ENCODE measurements at regions not wholly inside any gene's neighbourhood (a gene's known extent, or its start where the extent isn't known, plus 50 kb on each side); places are given as distances from the start of the nearest gene placed in this dataset.

DNA sequence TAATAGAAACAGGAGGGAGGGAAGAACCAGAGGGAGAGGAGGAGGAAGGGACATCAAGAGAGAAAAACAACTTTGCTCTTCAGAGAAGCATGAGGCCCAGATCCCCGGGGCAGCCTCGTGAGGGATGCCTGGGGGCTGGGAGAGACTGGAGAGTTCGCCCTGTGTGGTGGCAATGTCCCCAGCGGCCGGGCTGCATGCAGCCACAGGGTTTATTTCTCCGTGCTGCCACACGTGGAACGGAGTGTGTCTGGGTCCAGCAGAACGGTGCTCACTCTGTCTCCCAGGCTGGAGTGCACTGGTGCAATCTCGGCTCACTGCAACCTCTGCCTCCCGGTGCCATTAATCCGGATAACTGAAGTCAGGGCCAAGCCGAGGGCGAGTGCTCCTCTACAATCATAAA, 257.7 kb downstream of the ACTR3B start:
- no peak overlapping the region for H3K4me3 Mint-ChIP-seq
- no peaks in the 10 kb centered on the region for H3K79me2 ChIP-seq (ENCODE audit: insufficient read depth, low read length)
- H3K27ac Mint-ChIP-seq: peak overlapping the region in 1 of 7 donors; percentile 54
- intact Hi-C loops (cut with micrococcal nuclease): no loop called here
- no peak for DNase-seq
- H3K4me1 Mint-ChIP-seq: no peaks in the 10 kb centered on the region
- no peaks in the 10 kb centered on the region for H4K20me1 ChIP-seq (ENCODE audit: insufficient read depth, low read length)
- no peak overlapping the region for H2AFZ ChIP-seq (ENCODE audit: insufficient read depth, low read depth, low read length, poor library complexity, severe bottlenecking)
- no peaks in the 10 kb centered on the region for H3K27me3 ChIP-seq (ENCODE audit: control insufficient read depth in 2 of 2, insufficient read depth in 2 of 2, low read length in 2 of 2)
- H3K27me3 Mint-ChIP-seq (ENCODE audit: low read depth in 3 of 3): peaks cover 1 to 2% (median 1%) of the 10 kb centered on the region in 3 donors
- peaks cover 0 to 6% of the 10 kb centered on the region in 2 donors for H3K9me3 ChIP-seq (replicated peaks in 1 of 2; ENCODE audit: control insufficient read depth in 1 of 2, insufficient read depth in 1 of 2, low read length in 2 of 2)
- no peaks in the 10 kb centered on the region for H3K4me1 ChIP-seq (ENCODE audit: control insufficient read depth in 1 of 2, insufficient read depth in 2 of 2, low read length in 2 of 2)
- no peaks in the 10 kb centered on the region for H3K36me3 ChIP-seq (replicated peaks in 1 of 2; ENCODE audit: control insufficient read depth in 1 of 2, insufficient read depth in 2 of 2, low read length in 2 of 2)
- TF ChIP-seq, protein P1, sequence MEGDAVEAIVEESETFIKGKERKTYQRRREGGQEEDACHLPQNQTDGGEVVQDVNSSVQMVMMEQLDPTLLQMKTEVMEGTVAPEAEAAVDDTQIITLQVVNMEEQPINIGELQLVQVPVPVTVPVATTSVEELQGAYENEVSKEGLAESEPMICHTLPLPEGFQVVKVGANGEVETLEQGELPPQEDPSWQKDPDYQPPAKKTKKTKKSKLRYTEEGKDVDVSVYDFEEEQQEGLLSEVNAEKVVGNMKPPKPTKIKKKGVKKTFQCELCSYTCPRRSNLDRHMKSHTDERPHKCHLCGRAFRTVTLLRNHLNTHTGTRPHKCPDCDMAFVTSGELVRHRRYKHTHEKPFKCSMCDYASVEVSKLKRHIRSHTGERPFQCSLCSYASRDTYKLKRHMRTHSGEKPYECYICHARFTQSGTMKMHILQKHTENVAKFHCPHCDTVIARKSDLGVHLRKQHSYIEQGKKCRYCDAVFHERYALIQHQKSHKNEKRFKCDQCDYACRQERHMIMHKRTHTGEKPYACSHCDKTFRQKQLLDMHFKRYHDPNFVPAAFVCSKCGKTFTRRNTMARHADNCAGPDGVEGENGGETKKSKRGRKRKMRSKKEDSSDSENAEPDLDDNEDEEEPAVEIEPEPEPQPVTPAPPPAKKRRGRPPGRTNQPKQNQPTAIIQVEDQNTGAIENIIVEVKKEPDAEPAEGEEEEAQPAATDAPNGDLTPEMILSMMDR (IDR thresholded peaks at IDR 0.05): no peak
- no peaks in the 10 kb centered on the region for H3K36me3 Mint-ChIP-seq
- H3K4me3 ChIP-seq (replicated peaks in 1 of 3; ENCODE audit: low read depth in 2 of 3, low read length in 3 of 3): no peak overlapping the region
- no peak overlapping the region for H3K9ac ChIP-seq (ENCODE audit: insufficient read depth, low read length, poor library complexity, severe bottlenecking)
- peaks cover 3 to 18% (median 11%) of the 10 kb centered on the region in 7 donors for H3K9me3 Mint-ChIP-seq
- no peak overlapping the region for H3K4me2 ChIP-seq (replicated peaks; ENCODE audit: extremely low read depth, low read length, poor library complexity, severe bottlenecking)
- H3K27ac ChIP-seq (ENCODE audit: low read depth in 1 of 2, low read length in 2 of 2): no peak overlapping the region
- WGBS (ENCODE audit: insufficient coverage): 74% methylated on average over 14 of the region's 14 CpGs

DNA sequence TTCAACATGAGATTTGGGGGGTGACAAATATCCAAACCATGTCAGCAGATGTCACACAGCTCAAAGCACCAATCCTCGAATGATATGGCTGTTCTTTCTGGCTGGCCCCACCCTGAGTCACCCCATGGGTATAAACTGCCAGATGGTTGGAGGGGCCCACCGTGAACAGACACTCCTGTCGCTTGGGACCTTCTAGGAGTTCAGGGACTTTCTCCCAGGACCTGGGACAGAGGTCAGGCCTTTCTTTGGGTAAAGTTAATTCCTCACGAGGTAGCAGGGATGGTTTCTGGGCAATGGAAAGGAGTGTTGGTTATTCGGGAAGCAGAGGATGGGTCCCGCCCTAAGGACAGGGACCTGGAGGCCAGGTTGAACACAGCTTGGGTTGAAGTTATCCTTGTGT, 262.0 kb downstream of the ACTR3B start:
- Mint-ChIP-seq H3K4me1 (no peaks in the 10 kb centered on the region), H3K9me3 (peaks cover 5 to 18% (median 13%) of the 10 kb centered on the region in 7 donors), H3K27ac (no peak overlapping the region), H3K36me3 (no peaks in the 10 kb centered on the region), H3K27me3 (ENCODE audit: low read depth in 3 of 3) (peaks cover 1 to 2% (median 1%) of the 10 kb centered on the region in 3 donors), H3K4me3 (no peak overlapping the region)
- 89% methylated on average over 5 of the region's 6 CpGs for WGBS (ENCODE audit: insufficient coverage)
- Histone ChIP-seq H3K9ac (ENCODE audit: insufficient read depth, low read length, poor library complexity, severe bottlenecking) (no peak overlapping the region), H3K4me3 (replicated peaks in 1 of 3; ENCODE audit: low read depth in 2 of 3, low read length in 3 of 3) (no peak overlapping the region), H3K9me3 (replicated peaks in 1 of 2; ENCODE audit: control insufficient read depth in 1 of 2, insufficient read depth in 1 of 2, low read length in 2 of 2) (peaks cover 0 to 6% of the 10 kb centered on the region in 2 donors), H3K27me3 (ENCODE audit: control insufficient read depth in 2 of 2, insufficient read depth in 2 of 2, low read length in 2 of 2) (no peaks in the 10 kb centered on the region), H2AFZ (ENCODE audit: insufficient read depth, low read depth, low read length, poor library complexity, severe bottlenecking) (no peak overlapping the region), H3K27ac (ENCODE audit: low read depth in 1 of 2, low read length in 2 of 2) (no peak overlapping the region), H3K4me1 (ENCODE audit: control insufficient read depth in 1 of 2, insufficient read depth in 2 of 2, low read length in 2 of 2) (no peaks in the 10 kb centered on the region), H3K4me2 (replicated peaks; ENCODE audit: extremely low read depth, low read length, poor library complexity, severe bottlenecking) (no peak overlapping the region), H3K79me2 (ENCODE audit: insufficient read depth, low read length) (no peaks in the 10 kb centered on the region), H4K20me1 (ENCODE audit: insufficient read depth, low read length) (no peaks in the 10 kb centered on the region), H3K36me3 (replicated peaks in 1 of 2; ENCODE audit: control insufficient read depth in 1 of 2, insufficient read depth in 2 of 2, low read length in 2 of 2) (no peaks in the 10 kb centered on the region)
- DNase-seq: no peak
- intact Hi-C loops (cut with micrococcal nuclease): no loop called here
- TF ChIP-seq, protein P1 (IDR thresholded peaks at IDR 0.05): no peak

Data from CD14-positive monocyte (primary cell).